ENCODE measurements at regions not wholly inside any gene's neighbourhood (a gene's known extent, or its start where the extent isn't known, plus 50 kb on each side); places are given as distances from the start of the nearest gene placed in this dataset.

- Histone ChIP-seq H3K9me3 (no peaks in the 10 kb centered on the region), H3K4me3 (no peak overlapping the region), H3K36me3 (no peaks in the 10 kb centered on the region), H3K27ac (replicated peaks in 1 of 4) (no peak overlapping the region), H3K4me1 (no peaks in the 10 kb centered on the region), H3K27me3 (no peaks in the 10 kb centered on the region)
- TF ChIP-seq, protein P1, sequence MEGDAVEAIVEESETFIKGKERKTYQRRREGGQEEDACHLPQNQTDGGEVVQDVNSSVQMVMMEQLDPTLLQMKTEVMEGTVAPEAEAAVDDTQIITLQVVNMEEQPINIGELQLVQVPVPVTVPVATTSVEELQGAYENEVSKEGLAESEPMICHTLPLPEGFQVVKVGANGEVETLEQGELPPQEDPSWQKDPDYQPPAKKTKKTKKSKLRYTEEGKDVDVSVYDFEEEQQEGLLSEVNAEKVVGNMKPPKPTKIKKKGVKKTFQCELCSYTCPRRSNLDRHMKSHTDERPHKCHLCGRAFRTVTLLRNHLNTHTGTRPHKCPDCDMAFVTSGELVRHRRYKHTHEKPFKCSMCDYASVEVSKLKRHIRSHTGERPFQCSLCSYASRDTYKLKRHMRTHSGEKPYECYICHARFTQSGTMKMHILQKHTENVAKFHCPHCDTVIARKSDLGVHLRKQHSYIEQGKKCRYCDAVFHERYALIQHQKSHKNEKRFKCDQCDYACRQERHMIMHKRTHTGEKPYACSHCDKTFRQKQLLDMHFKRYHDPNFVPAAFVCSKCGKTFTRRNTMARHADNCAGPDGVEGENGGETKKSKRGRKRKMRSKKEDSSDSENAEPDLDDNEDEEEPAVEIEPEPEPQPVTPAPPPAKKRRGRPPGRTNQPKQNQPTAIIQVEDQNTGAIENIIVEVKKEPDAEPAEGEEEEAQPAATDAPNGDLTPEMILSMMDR (IDR thresholded peaks at IDR 0.05) = no peak
- no peak for TF ChIP-seq EP300 (IDR thresholded peaks at IDR 0.05)
- no peak for TF ChIP-seq POLR2A (IDR thresholded peaks at IDR 0.05; ENCODE audit: low read depth)
- no peak for TF ChIP-seq POLR2AphosphoS5 (IDR thresholded peaks at IDR 0.05)
- intact Hi-C loops (cut with DNase I) = no loop called here
- DNase-seq (ENCODE audit: extremely low spot score) = no peak
Measured at GRCh38 chr3:148136816-148137215, 560.9 kb upstream of the AGTR1 start.

DNA sequence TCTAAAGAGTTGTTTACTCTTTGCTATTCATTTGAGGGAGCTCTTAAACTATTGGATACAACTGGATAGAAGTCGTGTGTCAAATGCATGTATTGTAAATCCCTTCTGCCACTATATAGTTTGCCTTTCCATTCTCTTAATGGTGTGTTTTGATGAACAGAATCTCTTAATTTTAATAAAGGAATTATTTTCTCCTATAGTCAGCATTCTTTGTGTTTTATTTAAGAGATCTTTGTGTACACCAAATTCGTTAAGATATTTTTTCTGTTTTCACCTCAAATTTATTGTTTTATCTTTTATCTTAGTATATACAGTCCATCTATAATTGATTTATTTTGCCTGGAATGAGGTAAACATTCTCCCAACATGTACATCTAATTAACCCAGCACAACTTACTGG, 551.5 kb upstream of the AGTR1 start:
- TF ChIP-seq POLR2A (IDR thresholded peaks at IDR 0.05; ENCODE audit: low read depth) = no peak
- no peak for TF ChIP-seq EP300 (IDR thresholded peaks at IDR 0.05)
- TF ChIP-seq POLR2AphosphoS5 (IDR thresholded peaks at IDR 0.05) = no peak
- TF ChIP-seq, protein P1 (IDR thresholded peaks at IDR 0.05) = no peak
- H3K4me3 ChIP-seq = no peak overlapping the region
- no peaks in the 10 kb centered on the region for H3K9me3 ChIP-seq
- no peaks in the 10 kb centered on the region for H3K4me1 ChIP-seq
- WGBS = 70% methylated on average over 2 of the region's 2 CpGs
- no peak for DNase-seq (ENCODE audit: extremely low spot score)
- no peaks in the 10 kb centered on the region for H3K36me3 ChIP-seq
- no peak overlapping the region for H3K27ac ChIP-seq (replicated peaks in 1 of 4)
- H3K27me3 ChIP-seq = no peaks in the 10 kb centered on the region
- intact Hi-C loops (cut with DNase I) = no loop called here

DNA sequence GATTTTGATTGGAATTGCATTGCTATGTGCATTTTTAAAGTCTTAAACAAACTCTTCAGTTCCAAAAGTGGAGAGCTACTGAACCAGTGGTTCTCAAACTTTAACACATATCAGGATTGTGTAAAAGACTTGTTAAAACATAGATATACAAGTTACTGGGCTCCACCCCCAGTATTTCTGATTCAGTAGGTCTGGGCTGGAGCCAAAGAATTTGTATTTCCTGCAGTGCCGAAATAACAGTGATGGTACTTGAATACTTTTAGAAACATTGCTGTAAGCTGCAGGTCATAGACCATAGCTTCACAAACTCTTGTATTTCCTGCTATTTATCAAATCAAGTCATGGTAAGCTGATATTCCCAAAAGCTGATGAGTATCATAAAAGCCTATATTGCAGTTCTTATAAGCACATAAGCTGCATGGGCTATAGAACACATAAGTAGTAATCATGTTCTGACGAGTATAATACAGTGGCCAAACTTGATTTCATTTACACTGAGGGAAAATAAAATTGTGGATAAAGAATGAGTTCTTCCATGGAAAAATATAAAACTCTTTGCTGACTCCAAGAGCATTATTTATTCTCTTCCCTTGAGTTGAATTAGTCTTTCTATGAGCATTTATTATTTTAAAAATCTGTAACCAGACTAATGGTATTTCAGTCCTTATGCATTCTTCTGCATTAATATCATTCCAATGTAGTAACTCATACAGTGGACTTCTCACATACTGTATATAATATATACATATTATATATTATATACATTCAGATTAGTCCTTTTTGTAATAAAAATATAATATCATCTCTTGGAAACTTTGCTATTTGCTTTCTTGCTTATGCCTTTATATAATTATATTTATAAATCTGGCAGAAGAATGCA, 550.5 kb upstream of the AGTR1 start:
- H3K27ac ChIP-seq (replicated peaks in 1 of 4) = no peak overlapping the region
- H3K4me1 ChIP-seq = no peaks in the 10 kb centered on the region
- no peak overlapping the region for H3K4me3 ChIP-seq
- H3K27me3 ChIP-seq = no peaks in the 10 kb centered on the region
- TF ChIP-seq, protein P1 (IDR thresholded peaks at IDR 0.05) = no peak
- no peak for TF ChIP-seq EP300 (IDR thresholded peaks at IDR 0.05)
- TF ChIP-seq POLR2AphosphoS5 (IDR thresholded peaks at IDR 0.05) = no peak
- no peak for TF ChIP-seq POLR2A (IDR thresholded peaks at IDR 0.05; ENCODE audit: low read depth)
- DNase-seq (ENCODE audit: extremely low spot score) = no peak
- 48% methylated on average over 2 of the region's 2 CpGs for WGBS
- intact Hi-C loops (cut with DNase I) = no loop called here
- H3K36me3 ChIP-seq = no peaks in the 10 kb centered on the region
- no peaks in the 10 kb centered on the region for H3K9me3 ChIP-seq

GRCh38 chr3:148147903-148148302, 549.8 kb upstream of the AGTR1 start:
- no peak for DNase-seq (ENCODE audit: extremely low spot score)
- no peak overlapping the region for H3K4me3 ChIP-seq
- H3K27ac ChIP-seq (replicated peaks in 1 of 4) = no peak overlapping the region
- intact Hi-C loops (cut with DNase I) = no loop called here
- 79% methylated on average over 2 of the region's 2 CpGs for WGBS
- no peaks in the 10 kb centered on the region for H3K4me1 ChIP-seq
- TF ChIP-seq, protein P1 (IDR thresholded peaks at IDR 0.05) = no peak
- TF ChIP-seq EP300 (IDR thresholded peaks at IDR 0.05) (no peak), POLR2AphosphoS5 (IDR thresholded peaks at IDR 0.05) (no peak), POLR2A (IDR thresholded peaks at IDR 0.05; ENCODE audit: low read depth) (no peak)
- no peaks in the 10 kb centered on the region for H3K9me3 ChIP-seq
- H3K36me3 ChIP-seq = no peaks in the 10 kb centered on the region
- no peaks in the 10 kb centered on the region for H3K27me3 ChIP-seq
